ENCODE measurements at regions not wholly inside any gene's neighbourhood (a gene's known extent, or its start where the extent isn't known, plus 50 kb on each side); places are given as distances from the start of the nearest gene placed in this dataset.

DNA sequence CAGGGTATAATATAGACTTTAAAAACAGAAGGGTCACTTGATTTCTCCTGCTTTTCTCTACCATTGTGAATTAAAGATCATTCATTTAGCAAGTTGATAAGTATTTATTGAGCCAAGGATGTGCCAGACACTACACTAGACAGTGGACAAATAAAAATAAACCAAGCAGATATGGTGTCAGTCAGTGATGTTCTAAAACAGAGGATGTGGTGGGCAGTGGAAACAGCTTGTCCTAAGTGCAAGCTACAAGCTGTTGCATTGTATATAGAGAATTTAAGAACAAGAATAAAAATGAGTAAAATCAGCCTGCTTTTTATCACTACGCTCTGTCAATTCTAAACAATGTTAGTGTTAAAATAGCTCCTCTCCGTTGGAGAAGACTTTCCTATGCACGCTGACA lies 637.3 kb upstream of the GRM7 start:
- no peaks in the 10 kb centered on the region for H3K27me3 ChIP-seq (replicated peaks; ENCODE audit: insufficient read depth)
- no peaks in the 10 kb centered on the region for H3K4me1 ChIP-seq (ENCODE audit: control insufficient read depth in 1 of 2, low read depth in 2 of 2)
- ATAC-seq (ENCODE audit: insufficient number of reproducible peaks, low FRiP score, low read depth) (no peak), DNase-seq (ENCODE audit: low spot score) (no peak)
- H3K27ac ChIP-seq, result no peak overlapping the region
- no peaks in the 10 kb centered on the region for H3K36me3 ChIP-seq
- TF ChIP-seq CTCF (IDR thresholded peaks at IDR 0.05), result no peak
- H3K4me3 ChIP-seq, result no peak overlapping the region
- H3K9me3 ChIP-seq, result no peaks in the 10 kb centered on the region

DNA sequence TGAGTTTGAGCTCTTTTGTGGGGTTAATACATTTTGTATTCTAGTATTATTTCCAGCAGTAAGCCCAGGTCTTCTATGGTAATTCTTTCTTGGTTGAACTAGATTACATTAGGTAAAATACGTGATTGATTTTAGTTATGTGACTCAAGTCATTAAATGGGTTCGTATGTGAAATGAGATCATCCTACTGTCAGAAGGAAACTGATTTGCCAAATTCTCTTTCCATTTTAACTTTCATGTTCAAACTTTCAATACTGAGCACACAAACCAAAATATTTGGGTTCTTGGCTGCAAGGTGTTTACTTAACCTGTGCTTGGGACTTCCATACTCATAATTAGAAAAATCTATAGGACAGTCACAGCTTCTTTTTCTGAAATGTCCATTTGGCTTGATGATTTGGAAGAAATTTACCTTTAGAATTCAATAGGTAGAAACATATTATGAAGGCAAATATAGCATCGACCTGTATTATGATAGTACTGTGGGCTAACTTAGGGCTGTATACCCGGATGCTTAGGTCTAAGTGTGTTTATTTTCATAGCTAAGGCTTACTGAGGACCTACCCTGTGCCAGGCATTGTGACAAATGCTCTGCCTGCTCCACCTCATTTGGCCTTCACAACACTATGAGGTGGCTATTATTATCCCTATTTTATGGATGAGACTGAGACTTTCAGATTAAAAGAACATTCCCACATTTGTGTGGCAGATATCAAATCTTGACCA lies 631.8 kb upstream of the GRM7 start:
- no peak overlapping the region for H3K4me3 ChIP-seq
- no peak for TF ChIP-seq CTCF (IDR thresholded peaks at IDR 0.05)
- no peaks in the 10 kb centered on the region for H3K36me3 ChIP-seq
- no peaks in the 10 kb centered on the region for H3K27me3 ChIP-seq (replicated peaks; ENCODE audit: insufficient read depth)
- no peaks in the 10 kb centered on the region for H3K4me1 ChIP-seq (ENCODE audit: control insufficient read depth in 1 of 2, low read depth in 2 of 2)
- no peak overlapping the region for H3K27ac ChIP-seq
- DNase-seq (ENCODE audit: low spot score), result no peak
- ATAC-seq (ENCODE audit: insufficient number of reproducible peaks, low FRiP score, low read depth), result no peak
- no peaks in the 10 kb centered on the region for H3K9me3 ChIP-seq

DNA sequence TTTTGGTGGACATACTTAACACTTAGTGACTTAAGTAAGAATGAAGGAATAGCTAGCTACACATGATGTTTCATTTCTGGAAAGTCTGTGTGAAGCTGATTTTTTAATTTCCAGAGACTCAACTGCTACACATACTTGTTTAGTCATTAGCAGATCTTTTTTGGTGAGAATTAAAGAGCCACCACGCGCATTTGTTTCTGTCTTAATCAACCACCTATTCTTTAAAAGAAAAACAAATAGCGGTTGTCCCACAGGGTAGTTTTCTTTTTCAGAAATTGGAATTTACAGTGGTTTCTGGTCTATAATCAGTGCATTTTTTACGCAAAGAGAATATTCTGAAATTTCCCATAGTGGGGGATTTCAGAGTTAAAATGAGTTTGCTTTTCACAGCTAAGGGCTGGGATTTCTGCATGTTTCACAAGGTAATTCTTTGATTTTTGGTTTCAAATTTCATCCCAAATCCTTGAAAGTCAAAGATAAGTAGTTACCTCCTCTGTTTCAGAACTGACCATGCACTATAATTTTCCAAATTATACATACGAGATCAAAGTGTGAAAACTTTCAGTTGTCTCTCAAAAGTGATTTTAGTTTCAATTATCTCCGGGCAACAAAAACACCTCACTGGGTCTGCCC lies 631.0 kb upstream of the GRM7 start:
- ATAC-seq (ENCODE audit: insufficient number of reproducible peaks, low FRiP score, low read depth) (no peak), DNase-seq (ENCODE audit: low spot score) (no peak)
- H3K4me3 ChIP-seq, result no peak overlapping the region

DNA sequence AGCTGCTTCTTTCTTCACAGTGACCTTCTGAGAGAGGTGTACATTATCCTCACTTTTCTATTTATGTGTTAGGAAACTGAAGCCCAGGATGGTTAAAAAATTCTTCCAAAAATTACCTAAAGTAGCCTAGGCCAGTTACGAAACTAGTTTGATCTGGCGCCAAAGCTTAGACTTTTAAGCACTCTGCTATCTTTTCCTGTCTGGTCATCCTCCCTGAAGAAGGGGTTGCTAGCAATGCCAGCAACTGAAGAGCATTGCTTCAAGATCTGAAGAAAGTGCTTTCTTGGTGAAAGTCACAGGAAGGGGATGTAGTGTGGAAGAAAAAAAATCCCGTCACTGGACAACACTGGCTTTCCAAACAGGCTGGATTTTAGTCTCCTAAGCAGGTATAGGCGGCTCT lies 618.8 kb upstream of the GRM7 start:
- no peaks in the 10 kb centered on the region for H3K36me3 ChIP-seq
- no peak overlapping the region for H3K4me3 ChIP-seq
- no peak for TF ChIP-seq CTCF (IDR thresholded peaks at IDR 0.05)
- no peaks in the 10 kb centered on the region for H3K9me3 ChIP-seq
- DNase-seq (ENCODE audit: low spot score) (no peak), ATAC-seq (ENCODE audit: insufficient number of reproducible peaks, low FRiP score, low read depth) (no peak)
- H3K27ac ChIP-seq, result no peak overlapping the region
- H3K4me1 ChIP-seq (ENCODE audit: control insufficient read depth in 1 of 2, low read depth in 2 of 2), result no peaks in the 10 kb centered on the region
- no peaks in the 10 kb centered on the region for H3K27me3 ChIP-seq (replicated peaks; ENCODE audit: insufficient read depth)

More for the DNA sequence above, 631.0 kb upstream of the GRM7 start:
- no peaks in the 10 kb centered on the region for H3K36me3 ChIP-seq
- TF ChIP-seq CTCF (IDR thresholded peaks at IDR 0.05), result no peak
- H3K9me3 ChIP-seq, result no peaks in the 10 kb centered on the region
- no peaks in the 10 kb centered on the region for H3K27me3 ChIP-seq (replicated peaks; ENCODE audit: insufficient read depth)
- no peak overlapping the region for H3K27ac ChIP-seq
- H3K4me1 ChIP-seq (ENCODE audit: control insufficient read depth in 1 of 2, low read depth in 2 of 2), result no peaks in the 10 kb centered on the region

DNA sequence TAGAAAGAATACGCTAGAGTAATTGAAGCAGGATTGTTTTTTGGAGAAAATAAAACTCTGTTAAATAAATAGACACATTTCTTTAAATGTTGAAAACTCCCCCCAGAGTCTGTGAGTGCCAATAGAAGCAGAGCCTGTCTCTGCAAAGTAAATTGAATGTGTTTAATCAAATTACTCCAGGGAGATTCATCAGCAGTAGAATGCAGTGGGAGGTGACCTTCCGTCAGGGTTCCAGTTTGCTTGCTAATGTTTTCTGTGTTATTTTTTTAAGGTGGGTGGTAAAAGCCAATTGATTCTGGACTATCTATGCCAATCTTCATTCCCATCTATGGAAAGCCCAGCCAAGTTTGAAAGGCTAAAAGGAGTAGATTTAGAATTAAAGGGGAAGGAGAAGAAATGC lies 612.4 kb upstream of the GRM7 start:
- H3K4me1 ChIP-seq (ENCODE audit: control insufficient read depth in 1 of 2, low read depth in 2 of 2), result no peaks in the 10 kb centered on the region
- no peak overlapping the region for H3K27ac ChIP-seq
- no peak overlapping the region for H3K4me3 ChIP-seq
- H3K36me3 ChIP-seq, result no peaks in the 10 kb centered on the region
- H3K9me3 ChIP-seq, result no peaks in the 10 kb centered on the region
- DNase-seq (ENCODE audit: low spot score), result no peak
- ATAC-seq (ENCODE audit: insufficient number of reproducible peaks, low FRiP score, low read depth), result no peak
- no peak for TF ChIP-seq CTCF (IDR thresholded peaks at IDR 0.05)
- no peaks in the 10 kb centered on the region for H3K27me3 ChIP-seq (replicated peaks; ENCODE audit: insufficient read depth)
